IMR-90 (cell line): ENCODE measurements at regions not wholly inside any gene's neighbourhood (a gene's known extent, or its start where the extent isn't known, plus 50 kb on each side); places are given as distances from the start of the nearest gene placed in this dataset.

ENCODE experiments used
- CEBPB ChIP-seq: IDR thresholded peaks from 2 replicates; pipeline ENCODE4 v1.6.1; 2012; ENCODE audit warnings: low read depth, low read length, improper control_type of control experiment
- CHD1 ChIP-seq: IDR thresholded peaks from 2 replicates; pipeline ENCODE4 v1.6.1; 2012; ENCODE audit warnings: low read depth, low read length, improper control_type of control experiment
- ELK1 ChIP-seq: fragments of 150-350 bp; IDR thresholded peaks from 2 replicates; pipeline ENCODE4 v1.6.1; 2016; ENCODE audit warnings: low read depth, mild to moderate bottlenecking, low read length, moderate library complexity, borderline replicate concordance
- FOS ChIP-seq: fragments of 150-350 bp; IDR thresholded peaks from 2 replicates; pipeline ENCODE4 v1.6.1; 2016; ENCODE audit warnings: low read depth, low read length
- MXI1 ChIP-seq: IDR thresholded peaks from 2 replicates; pipeline ENCODE4 v1.6.1; 2012; ENCODE audit warnings: low read depth, mild to moderate bottlenecking, low read length, moderate library complexity, borderline replicate concordance
- NFE2L2 ChIP-seq: fragments of 150-350 bp; IDR thresholded peaks from 2 replicates; pipeline ENCODE4 v1.6.1; 2016; ENCODE audit warnings: low read depth, mild to moderate bottlenecking, low read length
- POLR2A ChIP-seq: IDR thresholded peaks from 2 replicates; pipeline ENCODE4 v1.6.1; 2012; ENCODE audit warnings: mild to moderate bottlenecking, low read depth, low read length
- RAD21 ChIP-seq: IDR thresholded peaks from 2 replicates; pipeline ENCODE4 v1.6.1; 2012; ENCODE audit warnings: low read length, improper control_type of control experiment
- RCOR1 ChIP-seq: IDR thresholded peaks from 2 replicates; pipeline ENCODE4 v1.6.1; 2012; ENCODE audit warnings: mild to moderate bottlenecking, low read length, improper control_type of control experiment; ENCODE audit not compliant: insufficient replicate concordance
- RFX5 ChIP-seq: IDR thresholded peaks from 2 replicates; pipeline ENCODE4 v1.8.0; 2012; ENCODE audit warnings: low read depth, mild to moderate bottlenecking, low read length, moderate library complexity
- SMC3 ChIP-seq: fragments of 150-350 bp; IDR thresholded peaks from 2 replicates; pipeline ENCODE4 v1.6.1; 2016; ENCODE audit warnings: low read depth, mild to moderate bottlenecking, antibody characterized with exemption, low read length, moderate library complexity
- TF ChIP-seq, protein P1 (sequence below): conservative IDR thresholded peaks from 2 replicates; pipeline ENCODE4 v1.5.1; 2012; ENCODE audit warnings: mild to moderate bottlenecking, low read depth, low read length, improper control_type of control experiment
- TF ChIP-seq, protein P2 (sequence below): fragments of 150-350 bp; IDR thresholded peaks from 2 replicates; pipeline ENCODE4 v1.6.1; 2017; ENCODE audit warnings: mild to moderate bottlenecking, antibody characterized with exemption, low read length, low read depth

DNA sequence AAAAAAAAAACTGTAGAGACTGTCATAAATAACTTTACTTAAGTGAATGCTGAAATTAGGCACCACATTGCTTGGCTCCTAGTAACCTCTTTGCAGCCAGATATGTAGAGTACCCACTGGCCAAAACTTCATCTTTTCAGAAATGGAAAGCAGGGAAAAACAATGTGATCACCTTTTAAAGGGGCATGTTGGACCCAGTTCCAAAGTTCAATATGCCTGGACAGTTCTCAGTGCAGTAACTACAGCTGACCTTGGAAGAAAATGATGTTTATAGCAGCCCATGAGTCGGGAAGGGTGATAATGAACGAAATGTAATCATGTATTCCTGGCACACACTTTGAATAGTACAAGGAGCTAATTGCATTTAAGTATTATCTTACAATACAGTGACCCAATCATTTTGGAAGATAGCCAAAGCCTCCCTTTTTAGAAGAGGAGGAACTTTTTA is 93.6 kb upstream of the TAB2 start:
- TF ChIP-seq POLR2A (no peak), RAD21 (no peak), MXI1 (no peak), NFE2L2 (no peak), SMC3 (no peak), FOS (no peak), RFX5 (no peak), CEBPB (no peak), CHD1 (no peak), RCOR1 (no peak), ELK1 (no peak)
- TF ChIP-seq, protein P1, sequence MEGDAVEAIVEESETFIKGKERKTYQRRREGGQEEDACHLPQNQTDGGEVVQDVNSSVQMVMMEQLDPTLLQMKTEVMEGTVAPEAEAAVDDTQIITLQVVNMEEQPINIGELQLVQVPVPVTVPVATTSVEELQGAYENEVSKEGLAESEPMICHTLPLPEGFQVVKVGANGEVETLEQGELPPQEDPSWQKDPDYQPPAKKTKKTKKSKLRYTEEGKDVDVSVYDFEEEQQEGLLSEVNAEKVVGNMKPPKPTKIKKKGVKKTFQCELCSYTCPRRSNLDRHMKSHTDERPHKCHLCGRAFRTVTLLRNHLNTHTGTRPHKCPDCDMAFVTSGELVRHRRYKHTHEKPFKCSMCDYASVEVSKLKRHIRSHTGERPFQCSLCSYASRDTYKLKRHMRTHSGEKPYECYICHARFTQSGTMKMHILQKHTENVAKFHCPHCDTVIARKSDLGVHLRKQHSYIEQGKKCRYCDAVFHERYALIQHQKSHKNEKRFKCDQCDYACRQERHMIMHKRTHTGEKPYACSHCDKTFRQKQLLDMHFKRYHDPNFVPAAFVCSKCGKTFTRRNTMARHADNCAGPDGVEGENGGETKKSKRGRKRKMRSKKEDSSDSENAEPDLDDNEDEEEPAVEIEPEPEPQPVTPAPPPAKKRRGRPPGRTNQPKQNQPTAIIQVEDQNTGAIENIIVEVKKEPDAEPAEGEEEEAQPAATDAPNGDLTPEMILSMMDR, result no peak
- TF ChIP-seq, protein P2, sequence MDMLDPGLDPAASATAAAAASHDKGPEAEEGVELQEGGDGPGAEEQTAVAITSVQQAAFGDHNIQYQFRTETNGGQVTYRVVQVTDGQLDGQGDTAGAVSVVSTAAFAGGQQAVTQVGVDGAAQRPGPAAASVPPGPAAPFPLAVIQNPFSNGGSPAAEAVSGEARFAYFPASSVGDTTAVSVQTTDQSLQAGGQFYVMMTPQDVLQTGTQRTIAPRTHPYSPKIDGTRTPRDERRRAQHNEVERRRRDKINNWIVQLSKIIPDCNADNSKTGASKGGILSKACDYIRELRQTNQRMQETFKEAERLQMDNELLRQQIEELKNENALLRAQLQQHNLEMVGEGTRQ, result no peak
